Parathyroid adenoma (tissue), 2 donors: ENCODE measurements at regions not wholly inside any gene's neighbourhood (a gene's known extent, or its start where the extent isn't known, plus 50 kb on each side); places are given as distances from the start of the nearest gene placed in this dataset.

Experiments used
- H2AFZ ChIP-seq: fragments of 300-600 bp; sonication (generic); one replicate; pipeline ENCODE4 v1.7.0; 2017; ENCODE audit warnings: antibody characterized with exemption, mild to moderate bottlenecking
- H3K27ac ChIP-seq: fragments of 300-600 bp; sonication (generic); one replicate; pipeline ENCODE4 v1.7.0; 2017
- H3K27me3 ChIP-seq: fragments of 300-600 bp; sonication (generic); one replicate; pipeline ENCODE4 v1.7.0; 2017; ENCODE audit warnings: low read length; ENCODE audit not compliant: control insufficient read depth, insufficient read depth
- H3K36me3 ChIP-seq: fragments of 300-600 bp; sonication (generic); one replicate; pipeline ENCODE4 v1.7.0; 2017; ENCODE audit warnings: low read length; ENCODE audit not compliant: control insufficient read depth, insufficient read depth
- H3K4me1 ChIP-seq: fragments of 300-600 bp; sonication (generic); one replicate; pipeline ENCODE4 v1.7.0; 2017; ENCODE audit warnings: control low read depth
- H3K4me2 ChIP-seq: fragments of 300-600 bp; sonication (generic); one replicate; pipeline ENCODE4 v1.7.0; 2017; ENCODE audit warnings: low read length
- H3K4me3 ChIP-seq: fragments of 300-600 bp; sonication (generic); one replicate; pipeline ENCODE4 v1.7.0; 2017; ENCODE audit warnings: low read depth, low read length
- H3K79me2 ChIP-seq: fragments of 300-600 bp; sonication (generic); one replicate; pipeline ENCODE4 v1.7.0; 2017; ENCODE audit warnings: control low read depth
- H3K9ac ChIP-seq: fragments of 300-600 bp; sonication (generic); one replicate; pipeline ENCODE4 v1.7.0; 2017; ENCODE audit warnings: mild to moderate bottlenecking
- H3K9me3 ChIP-seq: fragments of 300-600 bp; sonication (generic); one replicate; pipeline ENCODE4 v1.7.0; 2017; ENCODE audit warnings: low read length; ENCODE audit not compliant: control insufficient read depth
- CTCF ChIP-seq: fragments of 300-600 bp; sonication (generic); IDR thresholded peaks from one replicate; pipeline ENCODE4 v1.7.0; 2017; ENCODE audit warnings: antibody characterized with exemption, mild to moderate bottlenecking
- donor health status: primary hyperparathyroidism.

GRCh38 chr5:100664140-100664539 is 129.0 kb downstream of the FAM174A start:
- Histone ChIP-seq H3K36me3 (no peaks in the 10 kb centered on the region), H3K9ac (no peak overlapping the region), H3K27me3 (no peaks in the 10 kb centered on the region), H3K4me3 (no peak overlapping the region), H3K27ac (no peak overlapping the region), H3K9me3 (no peaks in the 10 kb centered on the region), H2AFZ (no peak overlapping the region), H3K4me1 (no peaks in the 10 kb centered on the region), H3K4me2 (no peak overlapping the region), H3K79me2 (no peaks in the 10 kb centered on the region)
- no peak for TF ChIP-seq CTCF

GRCh38 chr5:100667161-100667630 is 132.0 kb downstream of the FAM174A start:
- no peaks in the 10 kb centered on the region for H3K27me3 ChIP-seq
- H3K79me2 ChIP-seq, result no peaks in the 10 kb centered on the region
- no peaks in the 10 kb centered on the region for H3K4me1 ChIP-seq
- no peak overlapping the region for H3K4me3 ChIP-seq
- H2AFZ ChIP-seq, result no peak overlapping the region
- no peaks in the 10 kb centered on the region for H3K36me3 ChIP-seq
- TF ChIP-seq CTCF, result no peak
- H3K9me3 ChIP-seq, result no peaks in the 10 kb centered on the region
- no peak overlapping the region for H3K27ac ChIP-seq
- no peak overlapping the region for H3K9ac ChIP-seq
- H3K4me2 ChIP-seq, result no peak overlapping the region

DNA sequence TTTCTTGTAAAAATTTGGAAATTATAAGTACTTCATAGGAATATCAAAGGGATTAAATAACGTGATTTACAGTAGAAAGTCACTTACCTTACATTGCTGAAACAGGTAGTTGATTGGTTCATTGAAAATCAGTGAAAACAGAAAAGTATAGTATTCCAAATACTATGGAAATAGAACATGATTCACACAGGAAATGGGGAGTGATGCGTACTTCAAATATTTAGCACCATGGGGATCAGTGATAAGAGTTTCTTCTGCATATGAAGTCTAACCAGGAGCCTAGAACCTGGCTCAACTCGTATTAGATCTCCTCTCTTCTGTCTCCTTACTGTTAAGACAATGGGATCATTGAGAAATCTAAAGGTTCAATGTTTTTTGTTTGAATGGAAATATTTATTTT is 133.3 kb downstream of the FAM174A start:
- H3K9ac ChIP-seq, result no peak overlapping the region
- H3K27ac ChIP-seq, result no peak overlapping the region
- H3K27me3 ChIP-seq, result no peaks in the 10 kb centered on the region
- H2AFZ ChIP-seq, result no peak overlapping the region
- no peaks in the 10 kb centered on the region for H3K4me1 ChIP-seq
- TF ChIP-seq CTCF, result no peak
- no peak overlapping the region for H3K4me3 ChIP-seq
- no peaks in the 10 kb centered on the region for H3K36me3 ChIP-seq
- H3K9me3 ChIP-seq, result no peaks in the 10 kb centered on the region
- H3K79me2 ChIP-seq, result no peaks in the 10 kb centered on the region
- no peak overlapping the region for H3K4me2 ChIP-seq

- no peak for TF ChIP-seq CTCF
Measured at GRCh38 chr5:100676817-100677631, 141.8 kb downstream of the FAM174A start.

DNA sequence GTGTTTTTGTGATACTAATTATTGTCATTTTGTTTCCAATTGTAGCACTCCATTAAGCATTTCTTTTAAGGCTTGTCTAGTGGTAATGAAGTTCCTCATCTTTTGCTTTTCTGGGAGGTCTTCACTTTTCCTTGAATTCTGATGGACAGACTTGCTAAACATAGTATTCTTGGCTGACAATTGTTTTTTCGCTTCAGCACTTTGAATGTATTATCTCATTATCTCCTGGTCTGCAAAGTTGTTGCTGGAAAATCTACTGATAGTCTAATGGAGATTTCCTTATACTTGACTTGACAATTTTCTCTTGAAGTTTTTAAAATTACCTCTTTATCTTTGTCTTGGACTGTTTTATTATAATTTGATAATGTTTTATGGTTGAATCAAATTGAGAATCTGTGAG is 147.5 kb downstream of the FAM174A start:
- H3K79me2 ChIP-seq, result no peaks in the 10 kb centered on the region
- no peak overlapping the region for H2AFZ ChIP-seq
- no peak for TF ChIP-seq CTCF
- no peak overlapping the region for H3K4me3 ChIP-seq
- H3K4me2 ChIP-seq, result no peak overlapping the region
- no peak overlapping the region for H3K27ac ChIP-seq
- H3K9me3 ChIP-seq, result no peaks in the 10 kb centered on the region
- H3K9ac ChIP-seq, result no peak overlapping the region
- no peaks in the 10 kb centered on the region for H3K36me3 ChIP-seq
- no peaks in the 10 kb centered on the region for H3K27me3 ChIP-seq
- H3K4me1 ChIP-seq, result no peaks in the 10 kb centered on the region

More at GRCh38 chr5:100676817-100677631, 141.8 kb downstream of the FAM174A start:
- Histone ChIP-seq H2AFZ (no peak overlapping the region), H3K36me3 (no peaks in the 10 kb centered on the region), H3K4me3 (no peak overlapping the region), H3K4me2 (no peak overlapping the region), H3K9ac (no peak overlapping the region), H3K27me3 (no peaks in the 10 kb centered on the region), H3K4me1 (no peaks in the 10 kb centered on the region), H3K9me3 (no peaks in the 10 kb centered on the region), H3K27ac (no peak overlapping the region), H3K79me2 (no peaks in the 10 kb centered on the region)
